NCI-H526 treated with DMSO at 0.1 percent for 48 hours (cell line): ENCODE measurements at regions not wholly inside any gene's neighbourhood (a gene's known extent, or its start where the extent isn't known, plus 50 kb on each side); places are given as distances from the start of the nearest gene placed in this dataset.
"Not testable (repeated sequence)": the region's sequence is repeated elsewhere in the genome, so short reads cannot be mapped to it uniquely, and the experiment has no call there.

Source experiments
- DNase-seq: peaks from one replicate; lab custom pipeline; 2025; lab: John Stamatoyannopoulos, UW

DNA sequence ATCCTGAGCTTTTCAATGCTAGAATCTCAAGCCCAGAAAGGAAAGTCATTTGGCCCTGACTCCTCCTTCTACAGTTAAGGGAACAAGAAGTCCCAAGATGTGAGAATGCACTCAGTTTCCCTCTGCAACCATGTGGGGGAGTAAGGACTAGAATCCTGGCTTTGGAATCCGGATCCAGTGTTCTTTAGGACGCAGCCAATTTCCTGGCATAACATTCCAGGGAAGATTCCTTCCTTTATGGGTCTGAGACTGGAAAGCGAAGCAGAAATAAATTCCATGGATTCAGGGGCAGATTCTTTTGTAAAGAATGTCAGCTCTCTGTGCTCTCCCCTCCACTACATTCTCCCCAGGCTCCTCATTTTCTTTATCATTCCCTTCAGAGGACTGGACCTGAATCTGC, 151.8 kb upstream of the SOX14 start:
- DNase-seq: no peak

DNA sequence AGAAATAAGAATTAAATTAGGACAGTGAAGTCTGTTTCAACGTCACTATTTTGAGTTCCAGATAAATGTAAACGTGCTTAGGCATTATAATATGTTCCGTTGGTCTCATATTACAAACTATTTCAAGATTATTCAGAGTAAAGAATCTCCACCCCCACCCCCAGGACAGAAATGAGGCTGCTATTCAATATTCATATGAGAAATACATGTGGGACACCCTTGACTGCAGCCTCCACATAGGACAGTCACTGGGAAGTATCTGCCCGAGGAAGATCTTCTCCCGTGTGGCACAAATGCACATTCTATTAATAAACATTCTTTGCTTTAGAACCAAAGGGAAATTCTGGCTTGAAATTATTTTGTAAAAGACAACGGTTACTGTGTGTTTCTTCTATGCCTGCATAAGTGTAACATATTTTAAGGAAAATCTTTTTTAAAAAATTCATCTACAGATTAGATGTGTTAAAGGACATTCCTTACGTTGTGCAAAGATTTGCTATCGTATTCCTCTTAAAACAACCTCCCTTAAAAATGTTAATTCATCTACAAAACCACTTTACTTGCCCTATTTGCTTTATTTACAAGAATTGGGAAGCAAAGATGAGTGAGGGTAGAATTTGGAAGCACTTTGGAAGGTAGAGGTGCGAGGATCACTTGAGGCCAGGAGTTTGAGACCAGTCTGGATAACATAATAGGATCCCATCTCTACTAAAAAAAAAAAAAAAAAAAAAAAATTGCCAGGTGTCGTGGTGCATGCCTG, 148.3 kb upstream of the SOX14 start:
- DNase-seq: no peak

DNA sequence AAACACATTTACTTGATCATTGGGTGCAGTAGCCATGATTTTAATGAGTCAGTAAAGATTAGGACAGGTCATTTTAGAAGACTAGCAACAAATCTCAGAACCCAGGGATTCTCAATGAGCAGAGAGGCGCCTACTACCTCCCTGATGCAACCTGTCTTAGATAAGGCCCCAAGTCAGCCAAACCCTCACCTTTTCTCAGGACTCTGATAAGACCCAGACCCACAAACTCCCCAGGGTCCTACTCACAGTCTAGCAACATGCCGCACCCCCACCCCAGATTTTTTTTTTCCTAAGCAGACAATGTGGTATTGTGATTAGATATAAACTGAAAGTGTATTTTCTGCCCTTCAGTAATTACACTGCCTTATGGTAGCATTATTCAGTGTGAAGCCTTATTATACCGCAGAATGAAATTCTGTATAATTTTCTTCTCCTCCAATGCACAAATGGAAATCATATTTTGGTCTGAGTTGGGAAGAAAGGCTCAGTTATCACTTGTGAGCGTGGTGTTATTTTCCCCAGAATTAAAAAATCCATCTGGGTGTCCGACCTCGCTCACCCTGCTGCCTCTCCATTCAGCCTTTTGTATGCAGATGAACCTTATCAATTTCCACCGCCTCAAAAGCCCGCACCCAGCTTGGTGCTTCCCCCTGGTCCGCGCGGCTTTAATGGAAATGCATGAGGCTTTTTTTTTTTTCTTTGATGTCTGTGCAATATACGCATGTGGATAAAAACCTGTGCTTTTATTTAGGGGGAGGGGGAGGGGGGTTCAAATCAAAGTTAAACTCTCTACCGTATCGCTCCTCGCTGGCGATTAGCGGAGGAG, 122.0 kb upstream of the SOX14 start:
- DNase-seq: no peak

GRCh38 chr3:137642831-137643230, 121.3 kb upstream of the SOX14 start:
- DNase-seq: no peak

- DNase-seq: no peak
These were observed 116.9 kb upstream of the SOX14 start for GRCh38 chr3:137647179-137647578.

DNA sequence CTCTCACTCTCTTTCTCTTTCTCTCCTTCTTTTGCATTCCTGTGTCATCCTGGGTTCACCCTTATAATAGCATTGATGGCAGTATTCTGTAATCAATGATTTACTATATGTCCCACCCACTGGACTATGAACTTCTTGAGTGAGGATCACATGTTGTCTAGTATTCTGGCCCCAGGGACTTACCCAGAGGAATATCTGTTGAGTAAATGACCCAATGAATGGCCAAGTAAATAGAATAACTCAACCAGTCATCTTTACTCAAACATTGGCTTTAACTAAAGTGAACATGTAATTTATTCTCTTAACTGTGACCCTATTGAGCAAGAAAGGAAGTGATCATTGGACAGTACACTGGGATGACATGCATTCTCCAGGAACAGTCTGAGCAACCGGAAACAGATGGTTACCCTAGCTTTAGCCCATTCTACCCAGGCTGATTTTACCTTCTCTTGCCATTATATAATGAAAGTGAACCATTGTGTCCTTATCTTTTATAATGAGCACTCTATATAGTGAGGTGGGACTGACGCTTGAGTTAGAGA, 94.5 kb upstream of the SOX14 start:
- DNase-seq: no peak

- DNase-seq: no peak
These were observed 76.8 kb upstream of the SOX14 start for GRCh38 chr3:137687181-137687879.

DNA sequence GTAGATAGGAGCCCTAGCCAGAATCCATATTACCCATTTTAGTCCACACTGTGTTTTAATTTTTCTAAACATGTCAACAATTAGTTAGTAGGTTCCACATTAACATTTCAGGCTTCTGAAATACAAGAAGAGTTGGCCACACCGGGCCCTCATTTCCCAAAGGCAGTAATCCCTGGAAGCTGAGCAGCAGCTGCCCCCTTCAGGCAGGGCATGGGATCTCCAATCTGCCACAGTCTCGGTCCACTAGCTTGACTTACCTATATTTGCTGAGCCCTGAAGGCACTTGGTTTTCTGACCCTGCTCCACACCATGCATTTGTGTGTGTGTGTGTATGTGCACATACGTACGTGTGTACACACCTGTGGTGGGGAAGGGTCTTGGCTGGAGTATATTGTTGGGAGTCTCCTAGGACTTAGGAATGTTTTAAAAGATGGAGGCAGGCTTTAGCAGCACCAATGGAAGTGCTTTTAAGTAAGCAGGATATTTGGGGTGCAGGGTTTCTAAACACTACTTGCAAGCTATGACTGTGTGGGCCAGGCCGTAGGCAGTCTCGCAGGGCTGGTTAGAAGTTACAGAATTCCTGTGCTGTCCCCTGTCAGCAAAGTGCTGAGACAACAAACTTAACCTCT, 71.2 kb upstream of the SOX14 start:
- DNase-seq: peak; percentile 42

DNA sequence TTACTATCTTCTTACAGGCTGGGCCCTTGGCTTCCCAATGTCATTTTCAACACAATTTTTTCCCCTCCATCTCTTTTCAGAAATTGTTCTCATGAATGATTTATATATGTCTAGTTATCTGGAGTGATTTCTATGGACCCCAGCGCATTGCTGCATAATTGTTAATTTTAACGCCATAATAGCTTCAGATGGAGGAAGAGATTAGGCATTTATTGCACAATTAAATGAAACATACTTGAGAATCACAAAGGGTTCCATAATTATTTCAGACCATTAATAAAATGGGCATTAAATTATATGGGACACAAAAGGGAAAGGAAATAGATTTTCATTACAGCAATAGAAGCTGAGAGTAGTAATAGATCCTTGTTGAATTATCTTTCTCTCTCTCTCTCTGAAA, 70.3 kb upstream of the SOX14 start:
- DNase-seq: no peak

- no peak for DNase-seq
These were observed 69.3 kb upstream of the SOX14 start for GRCh38 chr3:137694836-137695235.

GRCh38 chr3:137695351-137695750, 68.8 kb upstream of the SOX14 start:
- DNase-seq: no peak

DNA sequence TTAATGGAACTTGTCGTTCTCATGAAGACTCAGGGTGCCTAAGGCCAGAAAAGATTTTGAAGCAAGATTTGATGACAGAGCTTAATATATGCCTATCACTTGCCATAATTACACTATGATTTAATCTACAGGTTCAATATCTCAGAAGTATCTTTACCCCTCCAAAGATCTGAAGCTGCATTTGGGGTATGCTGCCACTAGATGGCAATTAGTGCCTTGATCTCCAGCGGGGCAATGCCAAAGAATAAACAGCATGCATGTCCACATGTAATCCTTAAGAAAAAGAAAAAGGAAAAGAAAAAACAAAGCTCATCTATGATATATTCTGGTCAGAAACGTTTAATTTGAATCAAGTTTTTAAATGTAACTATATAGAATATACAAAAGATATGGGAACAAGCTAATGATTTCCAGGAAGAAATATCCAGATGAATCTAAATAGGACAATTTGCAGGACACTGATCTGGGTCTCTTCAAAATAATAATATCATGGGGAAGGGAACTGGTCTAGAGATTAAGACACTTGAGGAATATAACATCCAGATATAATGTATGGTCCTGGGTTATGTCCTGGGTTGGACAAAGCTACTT, 55.0 kb upstream of the SOX14 start:
- DNase-seq: no peak

GRCh38 chr3:137713965-137714364, 50.1 kb upstream of the SOX14 start:
- DNase-seq: not testable (repeated sequence)
